GM18861 (cell line): ENCODE measurements at regions not wholly inside any gene's neighbourhood (a gene's known extent, or its start where the extent isn't known, plus 50 kb on each side); places are given as distances from the start of the nearest gene placed in this dataset.

Experiments used
- ATAC-seq: cut with Tn5 transposase; IDR thresholded peaks from one replicate; pipeline ENCODE4 v1.9.1; 2021; ENCODE audit not compliant: unreplicated experiment

DNA sequence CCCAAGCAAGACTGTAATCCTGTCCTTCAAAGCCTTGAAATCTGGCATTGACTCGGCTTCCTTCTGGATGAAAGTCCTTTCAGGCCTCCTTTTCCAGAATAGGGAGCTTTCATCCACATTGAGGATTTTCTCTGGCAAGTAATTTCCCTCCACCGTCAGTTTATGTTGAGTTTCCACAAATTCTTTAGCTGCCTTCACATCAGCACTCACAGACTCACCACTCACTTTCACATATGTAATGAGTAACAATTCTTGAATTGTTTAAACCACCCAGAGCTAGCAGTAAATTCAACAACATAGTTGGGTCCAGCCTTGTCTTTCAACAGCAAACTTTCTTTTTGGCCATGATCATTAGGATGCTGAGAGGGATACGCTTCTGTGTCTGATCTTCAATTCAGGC, 84.3 kb upstream of the PRDM11 start:
- ATAC-seq: no peak

DNA sequence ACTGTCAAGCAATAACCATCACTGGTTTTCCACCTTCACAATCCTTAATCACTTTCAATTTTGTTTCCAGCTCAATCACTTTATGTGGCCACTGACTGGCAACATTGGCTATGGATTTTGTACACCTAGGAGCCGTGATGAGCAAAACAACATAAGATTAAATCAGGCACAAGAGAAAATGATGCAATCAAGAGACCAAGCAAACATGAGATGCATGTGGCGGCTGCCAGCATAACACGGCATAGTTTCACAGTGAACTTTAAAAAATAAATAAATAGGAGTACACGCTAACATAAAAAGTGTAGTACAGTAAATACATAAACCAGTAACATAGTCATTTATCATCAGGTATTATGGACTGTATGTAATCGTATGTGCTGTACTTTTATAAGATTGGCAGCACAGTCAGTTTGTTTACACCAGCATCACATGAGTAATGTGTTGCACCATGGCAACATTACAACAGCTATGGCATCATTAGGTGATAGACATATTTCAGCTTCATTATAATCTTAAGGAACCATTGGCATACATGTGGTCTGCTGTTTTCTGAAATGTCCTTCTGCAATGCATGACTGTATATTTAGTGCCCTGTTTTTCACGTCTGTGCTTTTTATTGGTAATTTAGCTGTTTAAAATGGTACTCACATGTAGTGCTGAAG, 83.3 kb upstream of the PRDM11 start:
- ATAC-seq: no peak

DNA sequence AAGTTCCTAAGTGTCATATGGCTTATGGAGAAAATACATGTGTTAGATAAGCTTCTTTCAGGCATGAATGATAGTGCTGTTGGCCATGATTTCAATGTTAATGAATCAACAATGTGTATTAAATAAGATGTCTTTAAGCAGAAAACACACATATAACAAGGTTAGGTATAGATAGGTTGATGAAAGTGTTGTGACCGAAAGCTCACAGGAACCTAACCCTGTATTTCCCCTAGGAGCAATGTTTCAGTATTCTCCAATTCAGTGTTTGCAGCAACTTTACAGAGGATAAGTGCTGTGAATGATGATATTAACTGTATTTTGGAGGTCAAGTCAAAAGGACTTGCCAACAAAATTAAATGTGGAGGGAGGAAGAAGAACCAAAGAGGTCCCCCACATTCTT, 82.8 kb upstream of the PRDM11 start:
- no peak for ATAC-seq

- no peak for ATAC-seq
These were observed 78.5 kb upstream of the PRDM11 start for GRCh38 chr11:45067966-45068365.

- no peak for ATAC-seq
These were observed 75.2 kb upstream of the PRDM11 start for GRCh38 chr11:45071232-45071631.

DNA sequence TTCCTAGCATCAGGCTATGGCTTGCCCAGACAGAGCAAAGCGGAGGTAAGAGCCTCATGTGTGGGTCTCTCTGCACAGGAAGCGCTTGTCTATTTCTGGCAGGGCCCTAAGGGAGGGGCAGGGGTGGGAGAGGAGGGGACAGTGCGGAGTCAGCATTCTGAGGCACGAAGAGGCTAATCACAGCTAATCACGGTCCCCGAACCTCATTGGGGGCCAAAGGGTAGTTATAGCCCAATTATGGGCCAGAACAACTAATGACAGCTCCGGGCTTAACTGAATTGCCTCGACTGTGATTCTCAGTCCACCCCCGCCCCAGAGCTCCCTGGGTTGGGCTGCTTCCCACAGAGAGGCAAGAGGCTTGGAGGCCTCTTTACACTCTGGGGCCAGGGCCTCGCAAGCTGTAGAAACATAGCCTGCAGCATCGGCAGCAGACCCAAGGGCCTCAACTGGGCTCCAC, 72.7 kb upstream of the PRDM11 start:
- ATAC-seq: no peak

DNA sequence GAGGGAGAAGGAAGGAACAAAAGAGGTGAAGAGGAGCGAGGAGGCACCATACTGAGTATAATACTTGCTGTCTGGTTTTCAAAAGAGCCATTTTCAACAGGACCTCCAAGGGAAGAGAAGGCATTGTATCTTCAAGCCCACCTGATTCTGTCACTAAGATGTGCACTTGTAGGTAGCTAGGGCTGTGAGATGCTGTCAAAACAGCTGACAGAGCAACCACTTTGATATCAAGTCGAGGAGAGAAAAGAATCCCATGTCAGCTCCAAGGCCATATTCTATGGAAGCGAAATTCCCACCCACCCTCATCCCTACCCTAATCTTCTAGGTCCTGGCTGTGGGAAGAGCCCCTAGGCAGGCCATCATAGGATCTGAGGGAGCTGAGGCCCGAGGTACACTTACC, 70.9 kb upstream of the PRDM11 start:
- no peak for ATAC-seq

DNA sequence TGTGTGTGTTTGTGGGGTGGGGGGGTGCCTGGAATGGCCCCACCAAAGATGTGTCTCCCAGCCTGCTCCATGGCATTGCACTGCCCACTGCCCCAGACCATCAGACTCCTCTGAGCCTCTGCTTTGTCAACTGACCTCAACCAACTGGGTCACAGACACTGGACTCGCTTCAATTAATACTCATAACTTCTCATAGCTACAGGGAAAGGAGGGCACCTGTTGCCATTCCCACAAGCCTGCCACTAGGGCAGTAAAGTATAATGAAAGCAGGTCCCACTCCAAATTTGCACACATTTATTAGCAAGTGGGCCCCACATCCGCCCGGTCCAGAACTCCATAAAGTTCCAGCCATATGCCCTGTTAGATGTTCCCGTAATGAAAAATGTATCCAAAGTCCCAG, 70.5 kb upstream of the PRDM11 start:
- ATAC-seq: no peak

- ATAC-seq: no peak
These were observed 69.7 kb upstream of the PRDM11 start for GRCh38 chr11:45076761-45077160.

DNA sequence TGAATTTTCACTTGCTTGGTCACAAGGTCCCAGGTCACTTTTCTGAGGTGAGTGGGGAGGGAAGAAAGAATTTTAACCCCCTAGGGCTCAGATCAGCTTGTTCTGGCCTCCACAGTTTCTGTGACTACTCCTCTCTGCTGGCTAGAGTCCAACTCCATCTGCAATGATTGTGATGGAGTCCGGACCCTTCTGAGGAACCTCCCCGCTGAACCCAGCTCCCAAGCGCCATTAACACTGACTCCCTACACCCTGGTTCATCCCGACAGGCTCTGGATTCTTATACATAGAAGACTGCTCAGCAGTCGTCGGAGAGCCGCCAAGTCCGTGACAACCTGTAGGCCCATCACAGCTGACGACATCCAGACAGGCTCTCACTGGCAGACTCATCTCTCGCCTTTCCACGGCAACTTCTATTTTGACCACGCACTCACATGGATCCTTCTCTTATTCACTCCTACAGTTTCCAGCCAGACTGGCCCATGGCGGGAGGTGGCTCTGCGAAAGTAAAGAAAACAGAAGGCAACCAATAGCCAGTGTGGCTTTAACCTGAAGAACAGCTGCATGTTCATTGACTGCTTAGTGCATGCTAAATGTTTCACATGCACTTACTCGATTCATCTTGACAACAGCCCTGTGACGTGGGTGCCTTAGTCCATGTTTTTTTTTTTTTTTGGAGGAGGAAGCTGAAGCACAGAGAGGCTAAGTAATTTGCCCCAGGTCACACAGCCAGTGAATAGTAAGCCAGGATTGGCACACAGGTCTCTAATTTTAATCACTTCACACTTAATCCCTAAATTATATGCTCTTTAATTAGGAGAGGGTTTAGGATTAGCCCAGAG, 68.0 kb upstream of the PRDM11 start:
- no peak for ATAC-seq

DNA sequence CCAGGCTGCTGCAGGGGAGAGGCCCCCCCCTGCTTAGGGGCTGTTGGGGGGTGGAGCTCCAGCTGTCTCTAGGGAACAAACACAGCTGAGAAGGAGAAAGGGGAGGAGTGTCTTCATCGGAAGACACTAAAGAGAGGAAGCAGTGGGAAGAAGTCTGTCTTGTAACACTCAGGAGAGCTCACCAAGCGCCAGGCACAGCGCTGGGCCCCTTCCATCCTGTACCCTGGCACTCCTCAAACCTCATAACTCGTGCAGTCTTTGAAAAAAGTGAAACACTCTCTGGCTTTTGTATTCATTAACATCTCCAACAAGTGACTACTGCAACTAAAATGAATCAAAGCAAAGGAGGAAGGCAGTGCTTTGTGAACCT, 67.4 kb upstream of the PRDM11 start:
- ATAC-seq: no peak

DNA sequence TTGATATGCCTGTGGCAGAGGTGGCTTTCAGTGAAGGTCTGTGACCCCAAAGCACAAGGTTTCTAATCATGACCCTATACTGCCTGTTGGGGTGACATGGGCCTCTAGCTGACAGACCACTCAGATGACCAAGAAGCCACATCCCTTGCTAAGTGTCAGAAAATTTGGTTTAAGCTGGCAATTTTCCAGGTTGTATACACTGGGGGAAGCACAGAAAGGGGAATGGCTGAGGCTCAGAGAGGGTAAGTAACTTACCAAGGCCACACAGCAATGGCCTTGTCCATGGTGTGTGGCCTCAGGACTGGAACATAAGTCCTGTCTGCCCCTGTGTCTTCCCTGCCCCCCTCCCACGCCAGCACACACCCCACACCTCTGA, 66.9 kb upstream of the PRDM11 start:
- no peak for ATAC-seq

GRCh38 chr11:45079943-45080719, 66.3 kb upstream of the PRDM11 start:
- ATAC-seq: peak; percentile 49

- no peak for ATAC-seq
These were observed 63.5 kb upstream of the PRDM11 start for GRCh38 chr11:45082744-45083543.

GRCh38 chr11:45083544-45084087, 62.8 kb upstream of the PRDM11 start:
- ATAC-seq: no peak

DNA sequence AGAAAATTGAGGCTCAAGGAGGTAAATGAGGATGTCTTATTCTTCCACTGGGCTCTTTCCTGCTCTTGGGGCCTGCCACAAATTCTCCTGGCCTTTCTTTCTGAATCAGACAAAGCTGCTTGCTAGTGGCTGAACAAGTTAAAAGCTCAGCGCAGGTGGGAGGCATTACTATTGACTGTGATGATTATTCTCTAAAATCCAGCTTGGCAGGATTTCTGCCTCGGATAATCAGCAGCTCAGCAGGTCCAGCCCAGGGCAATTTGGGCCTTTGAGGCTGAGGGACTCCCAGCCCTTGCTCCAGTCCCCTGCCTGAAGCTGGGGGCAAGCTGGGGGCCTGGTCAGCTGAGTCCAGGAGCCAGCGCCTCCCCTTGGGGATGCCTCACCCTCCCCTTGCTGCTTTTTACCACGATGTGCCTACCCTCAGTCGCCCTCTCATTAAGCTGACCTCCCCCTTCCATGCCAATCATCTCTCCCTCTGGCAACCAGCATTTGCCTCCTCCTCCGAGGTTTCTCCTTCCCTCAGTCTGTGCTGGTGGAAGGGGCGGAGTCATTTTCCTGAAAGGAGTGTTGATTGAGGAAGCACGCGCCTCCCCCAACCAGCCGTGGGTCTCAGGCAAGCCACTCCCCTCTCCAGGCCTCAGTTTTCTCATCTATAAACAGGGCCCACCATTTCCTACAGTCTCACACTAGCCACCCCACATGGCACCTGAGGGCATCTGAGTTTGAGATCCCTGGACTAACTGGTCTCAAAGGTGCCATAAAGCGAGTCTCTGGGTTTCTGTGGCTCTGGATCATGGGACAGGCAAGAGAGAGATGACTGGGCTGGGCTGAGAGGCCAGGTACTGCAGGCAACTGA, 60.6 kb upstream of the PRDM11 start:
- ATAC-seq: no peak

- ATAC-seq: no peak
These were observed 59.9 kb upstream of the PRDM11 start for GRCh38 chr11:45086526-45086925.

GRCh38 chr11:45087086-45087899, 59.1 kb upstream of the PRDM11 start:
- ATAC-seq: no peak

GRCh38 chr11:45087900-45088160, 58.6 kb upstream of the PRDM11 start:
- ATAC-seq: no peak
